Coronary artery (tissue), 2 donors: ENCODE measurements at regions not wholly inside any gene's neighbourhood (a gene's known extent, or its start where the extent isn't known, plus 50 kb on each side); places are given as distances from the start of the nearest gene placed in this dataset.
"Not testable (repeated sequence)": the region's sequence is repeated elsewhere in the genome, so short reads cannot be mapped to it uniquely, and the experiment has no call there.

Source experiments
- DNase-seq: peaks from one replicate; pipeline ENCODE4 v3.0.0-alpha.2; 2017; ENCODE audit warnings: low spot score
- H3K27ac ChIP-seq, 2 donors: fragments of 200-600 bp; sonication (generic); one replicate each; pipeline ENCODE4 v1.5.1; 2016 to 2019
- H3K4me3 ChIP-seq: fragments of 200-600 bp; sonication (generic); 2 replicates; pipeline ENCODE4 v1.5.1; 2016; ENCODE audit warnings: mild to moderate bottlenecking, moderate library complexity
- CTCF ChIP-seq: fragments of 200-600 bp; sonication (generic); IDR thresholded peaks from one replicate; pipeline ENCODE4 v1.5.1; 2019; ENCODE audit warnings: antibody characterized with exemption

- Histone ChIP-seq H3K27ac (no peak overlapping the region), H3K4me3 (no peak overlapping the region)
- no peak for TF ChIP-seq CTCF
- no peak for DNase-seq
These were observed 54.9 kb upstream of the NBPF3 start for GRCh38 chr1:21385022-21385421.

- TF ChIP-seq CTCF = no peak
- Histone ChIP-seq H3K4me3 (no peak overlapping the region), H3K27ac (no peak overlapping the region)
- DNase-seq = no peak
These were observed 55.3 kb upstream of the NBPF3 start for GRCh38 chr1:21384620-21385019.

GRCh38 chr1:21383785-21384401 lies 56.0 kb upstream of the NBPF3 start:
- H3K27ac ChIP-seq = no peak overlapping the region

DNA sequence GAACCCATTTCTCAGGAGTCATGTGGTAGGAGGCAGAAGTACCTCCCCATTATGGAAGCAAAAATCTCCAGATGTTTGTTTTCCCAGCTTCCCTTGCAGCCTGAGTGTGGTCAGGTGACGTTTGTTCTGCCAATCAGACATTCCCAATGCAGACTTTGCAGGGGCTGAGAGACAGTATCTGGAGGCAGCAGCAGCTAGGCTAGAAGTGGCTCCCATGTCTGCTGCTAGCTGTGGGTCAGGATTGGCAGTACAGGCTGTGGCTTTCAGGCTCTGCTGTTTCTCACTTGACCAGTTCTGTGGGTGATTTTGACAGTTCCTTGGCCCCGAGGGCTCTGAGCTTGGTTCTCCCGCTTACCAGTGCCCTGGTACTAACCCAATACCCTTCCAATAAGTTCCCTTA lies 58.6 kb upstream of the NBPF3 start:
- no peak for TF ChIP-seq CTCF

More at GRCh38 chr1:21383785-21384401, 56.0 kb upstream of the NBPF3 start:
- no peak for DNase-seq
- H3K4me3 ChIP-seq = no peak overlapping the region
- no peak for TF ChIP-seq CTCF

GRCh38 chr1:21380147-21380546 lies 59.8 kb upstream of the NBPF3 start:
- DNase-seq, H3K27ac ChIP-seq, H3K4me3 ChIP-seq: not testable (repeated sequence)

More for the DNA sequence above, 58.6 kb upstream of the NBPF3 start:
- no peak overlapping the region for H3K4me3 ChIP-seq
- H3K27ac ChIP-seq = no peak overlapping the region
- no peak for DNase-seq

DNA sequence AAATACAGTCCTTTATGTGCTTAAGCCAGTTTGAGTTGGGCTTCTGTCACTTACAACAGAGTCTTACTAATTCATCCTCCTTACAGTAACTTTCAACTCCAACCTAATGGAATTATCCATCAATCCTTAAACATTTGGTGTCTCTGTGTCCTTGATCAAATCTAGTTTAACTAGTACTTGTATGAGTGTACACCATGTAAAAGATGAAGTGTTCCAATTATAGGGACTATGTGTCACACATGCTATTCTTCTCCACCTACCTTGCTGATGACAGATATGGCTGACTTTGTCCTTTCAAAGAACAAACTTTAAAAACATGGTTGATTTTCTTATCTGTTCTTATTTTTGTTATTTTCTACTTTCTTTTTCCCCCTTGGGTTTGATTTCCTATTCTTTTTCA lies 60.4 kb upstream of the NBPF3 start:
- TF ChIP-seq CTCF = no peak
- H3K27ac ChIP-seq = no peak overlapping the region
- H3K4me3 ChIP-seq = no peak overlapping the region
- no peak for DNase-seq

- no peak for DNase-seq
- TF ChIP-seq CTCF = no peak
- H3K27ac ChIP-seq = no peak overlapping the region
- H3K4me3 ChIP-seq = no peak overlapping the region
These were observed 61.0 kb upstream of the NBPF3 start for GRCh38 chr1:21378705-21379494.
